ENCODE measurements at regions not wholly inside any gene's neighbourhood (a gene's known extent, or its start where the extent isn't known, plus 50 kb on each side); places are given as distances from the start of the nearest gene placed in this dataset.

DNA sequence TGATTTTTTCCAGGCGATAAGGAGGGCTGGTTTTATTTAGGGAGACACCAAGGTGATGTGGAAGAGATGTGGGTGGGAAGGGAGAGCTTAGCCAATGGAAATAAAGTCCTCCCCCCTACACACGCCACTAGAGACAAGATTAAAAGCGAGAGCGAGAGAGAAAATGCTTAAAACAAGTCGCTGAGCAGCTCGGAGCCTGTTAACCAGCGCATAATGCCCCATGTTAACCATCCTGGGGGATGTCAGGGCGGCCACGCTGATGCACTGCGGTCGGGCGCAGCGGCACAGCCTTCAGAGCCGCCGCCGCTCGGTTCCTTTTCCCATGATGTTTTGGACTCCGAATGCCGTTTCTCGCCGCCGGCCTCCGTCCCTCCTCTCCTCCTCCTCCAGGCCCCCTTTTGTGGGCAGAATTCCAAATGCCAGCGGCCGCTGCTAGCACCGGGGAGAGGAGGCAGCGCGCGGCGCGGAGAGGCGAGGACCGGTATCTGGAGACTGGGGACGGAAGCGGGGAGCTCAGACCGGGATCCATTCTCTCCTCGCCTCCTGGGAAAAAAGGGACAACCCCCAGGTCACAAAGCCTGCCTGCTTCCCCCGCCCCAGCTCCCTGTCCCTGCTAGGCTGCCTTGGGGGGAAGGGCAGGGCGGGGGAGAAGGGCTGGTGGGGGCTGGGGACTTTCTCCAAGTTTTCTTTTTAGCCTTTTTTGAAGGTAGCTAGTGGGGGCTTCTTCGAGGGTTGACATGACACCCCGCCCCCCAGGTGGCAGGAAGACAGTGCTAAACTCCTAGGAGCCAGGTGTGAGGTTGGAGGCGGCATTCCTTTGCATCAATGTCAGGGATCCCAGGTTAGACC lies 98.1 kb upstream of the CCL2 start:
- DNase-seq = no peak

DNA sequence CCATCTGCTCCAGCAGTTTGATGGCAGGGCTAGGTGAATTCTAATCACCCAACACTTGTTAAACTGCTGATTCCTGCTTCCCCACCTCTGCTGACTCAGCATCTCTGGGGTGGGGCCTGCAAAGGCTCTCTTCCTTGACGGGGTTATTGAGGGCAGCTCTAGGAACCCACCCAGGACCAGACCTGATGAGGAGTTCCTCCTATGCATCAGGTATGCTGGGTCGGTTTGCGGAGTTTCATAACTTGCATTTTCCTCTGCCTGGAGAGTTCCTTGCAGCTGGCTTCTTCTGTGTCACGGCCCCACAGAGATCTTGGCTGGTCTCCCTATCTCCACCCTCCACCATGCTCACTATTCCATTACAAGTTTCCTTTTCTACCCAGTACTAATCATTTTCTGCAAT lies 93.4 kb upstream of the CCL2 start:
- no peak for DNase-seq

DNA sequence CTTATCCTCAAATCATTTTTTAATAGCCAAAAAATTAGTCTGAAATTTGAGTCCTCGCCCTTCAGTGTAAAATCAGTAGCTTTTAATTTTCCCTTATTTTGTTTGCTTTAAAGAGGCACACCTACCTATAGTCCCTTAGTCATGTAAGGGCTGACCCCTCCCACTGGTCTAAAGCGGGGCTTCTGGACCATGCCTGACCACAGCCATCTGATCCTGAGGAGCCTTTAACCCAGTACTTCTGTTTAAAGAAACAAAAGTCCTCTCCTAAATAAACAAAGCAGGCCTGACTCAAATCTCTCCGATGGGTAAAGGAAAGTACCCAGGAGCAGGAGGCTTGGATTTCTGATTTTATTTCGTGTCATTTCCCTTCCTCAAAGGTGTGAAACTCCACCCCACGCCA lies 92.0 kb upstream of the CCL2 start:
- no peak for DNase-seq

DNA sequence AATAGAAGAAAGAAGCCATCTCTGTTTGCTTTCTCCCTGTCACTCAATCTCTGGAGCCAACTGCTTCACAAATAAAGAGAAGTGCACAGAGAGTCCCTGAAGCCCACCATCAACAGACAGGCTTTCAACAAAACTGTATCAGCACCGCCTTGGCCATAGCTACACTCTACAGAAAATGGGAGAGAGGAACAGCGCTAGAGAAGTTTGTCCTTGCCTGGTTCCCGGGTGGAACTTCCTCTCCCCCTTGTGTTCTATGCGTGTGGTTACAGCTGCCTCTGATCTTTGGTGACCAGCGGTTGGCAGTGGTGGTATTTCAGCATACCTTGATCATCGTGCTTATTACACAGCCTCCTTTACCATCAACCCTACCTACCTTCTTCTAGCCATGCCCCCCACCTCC lies 91.4 kb upstream of the CCL2 start:
- no peak for DNase-seq

DNA sequence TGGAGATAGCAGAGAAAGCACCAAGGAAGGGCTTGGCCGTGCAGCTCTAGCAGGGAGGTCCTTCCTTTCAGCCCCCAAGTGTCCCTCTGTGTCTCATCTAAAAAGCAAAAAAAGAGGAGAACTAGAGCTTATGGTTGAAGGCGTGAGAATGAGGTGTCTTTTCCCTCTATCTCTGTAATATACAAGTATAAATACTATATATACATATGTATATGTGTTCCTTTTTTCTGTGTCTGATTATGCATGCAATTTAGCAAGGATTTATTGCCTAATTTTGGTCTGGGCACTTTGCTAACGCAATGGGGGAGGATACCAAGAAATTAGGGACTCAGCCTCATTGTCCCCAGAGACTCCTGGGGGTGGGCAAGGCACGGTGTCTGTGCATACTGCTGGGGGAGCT lies 90.2 kb upstream of the CCL2 start:
- DNase-seq = no peak

DNA sequence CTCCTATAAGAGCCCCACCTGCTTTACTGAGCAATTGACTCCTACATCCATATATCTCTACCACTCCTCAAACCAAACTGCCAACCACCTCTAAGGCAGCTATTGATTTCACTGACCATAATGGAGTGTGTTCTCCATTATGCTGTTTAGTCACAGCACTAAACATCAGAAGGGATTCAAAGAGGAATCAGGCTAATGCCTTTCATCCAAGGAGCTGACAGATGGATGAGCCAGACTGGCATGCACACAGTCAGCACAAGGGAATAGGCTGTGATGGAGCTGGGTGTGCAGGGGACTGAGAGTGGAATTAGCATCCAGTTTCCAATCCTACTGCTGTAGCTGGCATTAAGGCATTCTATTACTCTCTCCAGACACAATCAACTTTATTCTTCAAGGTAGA lies 88.7 kb upstream of the CCL2 start:
- DNase-seq = no peak

DNA sequence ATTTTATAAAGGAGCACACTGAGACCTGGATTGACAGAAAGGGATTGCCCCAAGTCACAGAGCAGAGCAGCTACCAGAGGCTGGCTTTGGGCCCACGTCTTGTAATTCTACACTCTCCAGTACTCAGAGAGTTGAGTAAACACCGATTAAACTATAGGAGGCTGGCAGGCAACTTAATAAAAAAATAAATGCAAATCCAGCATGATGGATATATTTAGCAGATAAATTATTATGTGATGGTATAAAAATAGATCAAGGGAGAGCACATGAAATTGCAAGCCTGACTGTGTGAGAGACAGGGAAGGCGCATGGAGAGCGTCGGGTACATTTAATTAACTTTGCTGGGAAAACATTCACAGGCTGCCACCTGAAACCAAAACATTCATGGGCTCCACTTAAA lies 87.7 kb upstream of the CCL2 start:
- DNase-seq = no peak

DNA sequence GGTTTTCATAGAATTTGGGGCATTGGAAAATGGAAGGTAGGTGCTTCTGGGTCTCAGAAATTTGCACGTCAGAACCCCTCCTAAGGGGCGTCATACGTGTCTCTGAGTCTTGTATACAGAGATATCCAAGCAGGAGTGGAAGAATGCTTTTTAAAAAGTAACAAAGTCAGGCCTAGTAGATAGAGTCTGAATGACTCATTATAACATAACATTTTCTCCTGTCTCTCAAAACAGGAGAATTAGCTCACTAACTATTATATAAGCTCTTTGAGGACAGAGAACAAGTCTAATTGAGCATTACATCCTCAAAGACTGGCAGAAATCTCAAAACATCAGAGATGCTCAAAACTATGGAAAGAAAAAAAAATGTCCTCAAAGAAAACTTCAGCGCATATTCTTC lies 86.1 kb upstream of the CCL2 start:
- DNase-seq = no peak

DNA sequence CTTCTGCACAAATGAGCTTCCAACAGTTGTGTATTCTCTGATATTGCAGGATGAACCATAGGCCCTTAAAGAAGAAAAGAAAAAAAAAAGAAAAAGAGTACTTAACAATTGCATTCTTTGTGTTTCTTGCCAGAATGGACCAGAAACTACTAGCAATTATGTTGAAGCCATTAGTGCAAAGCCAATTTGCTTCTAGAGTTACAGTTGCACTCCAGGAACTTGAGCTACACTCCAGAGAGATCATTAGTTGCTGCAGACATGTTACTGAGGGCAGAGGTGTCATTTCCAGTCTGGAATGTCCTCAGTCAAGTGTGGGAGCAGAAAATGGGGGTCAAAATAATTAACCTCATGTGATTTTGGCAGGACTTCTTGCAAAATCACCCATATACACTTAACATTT lies 85.6 kb upstream of the CCL2 start:
- no peak for DNase-seq

DNA sequence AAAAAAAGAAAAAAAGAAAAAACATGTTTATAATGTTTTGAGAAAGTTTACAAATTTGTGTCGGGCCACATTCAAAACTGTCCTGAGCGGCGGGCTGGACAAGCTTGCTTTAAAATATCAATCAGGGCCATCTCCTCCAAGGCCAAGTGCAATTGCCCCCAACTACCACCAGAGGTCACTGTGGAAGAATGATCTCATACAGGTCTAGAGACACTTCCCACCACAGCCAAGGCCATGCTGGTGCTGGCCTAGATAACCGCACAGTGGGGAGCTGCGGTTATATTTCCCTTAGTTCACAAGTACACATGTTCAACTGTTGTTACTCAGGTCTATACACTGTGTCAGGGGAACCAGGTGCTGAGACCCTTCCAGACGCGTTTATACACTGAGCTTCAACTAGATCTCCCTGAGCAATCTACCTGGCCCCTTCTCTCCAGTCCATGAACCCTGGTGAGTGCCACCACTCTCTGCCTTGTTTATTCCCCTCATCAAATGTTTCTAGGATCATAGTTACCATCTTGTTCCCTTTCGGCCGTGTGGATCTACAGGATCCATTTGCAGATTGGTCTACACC lies 83.8 kb upstream of the CCL2 start:
- DNase-seq = peak; percentile 78

DNA sequence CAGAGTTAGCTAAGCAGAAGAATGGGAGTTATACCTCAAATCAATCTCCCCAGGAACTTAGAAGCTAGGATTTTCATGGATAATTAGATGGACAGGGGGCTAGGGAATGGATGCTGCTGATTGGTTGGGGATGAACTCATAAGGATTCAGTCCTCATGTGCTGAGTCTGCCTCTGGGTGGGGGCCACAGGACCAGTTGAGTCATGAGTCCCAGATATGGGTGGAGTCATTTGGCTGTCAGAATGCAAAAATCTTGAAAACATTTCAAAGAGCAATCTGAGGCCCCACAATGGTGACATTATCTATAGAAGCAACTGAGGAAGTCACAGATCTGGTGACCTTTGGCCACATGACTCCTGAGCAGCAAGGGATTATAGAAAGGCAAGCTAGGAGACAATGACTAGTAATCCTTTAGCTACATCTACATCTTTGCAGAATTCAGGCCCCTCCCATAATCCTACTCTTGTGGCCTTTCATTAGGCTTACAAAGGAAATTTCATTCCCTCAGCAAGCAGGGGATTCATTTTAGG lies 82.6 kb upstream of the CCL2 start:
- no peak for DNase-seq

DNA sequence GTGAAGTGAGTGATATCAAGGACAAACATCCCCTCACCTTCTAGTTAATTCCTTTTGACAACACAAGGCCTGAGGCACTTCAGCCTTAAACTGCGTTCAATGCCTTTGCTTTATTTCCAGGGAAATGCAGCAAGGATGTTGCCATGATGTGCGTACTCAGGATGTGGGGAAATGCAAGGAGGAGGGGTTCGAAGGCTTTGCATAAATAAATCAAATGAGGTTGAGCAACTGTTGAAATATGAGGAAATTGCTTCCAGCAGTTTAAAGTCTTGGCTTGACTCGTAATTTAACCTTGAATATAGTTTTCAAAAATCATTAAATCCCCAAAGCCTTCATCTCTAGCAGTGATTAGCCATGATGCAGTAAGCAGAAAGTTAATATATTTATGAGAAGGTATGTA lies 81.8 kb upstream of the CCL2 start:
- no peak for DNase-seq

DNA sequence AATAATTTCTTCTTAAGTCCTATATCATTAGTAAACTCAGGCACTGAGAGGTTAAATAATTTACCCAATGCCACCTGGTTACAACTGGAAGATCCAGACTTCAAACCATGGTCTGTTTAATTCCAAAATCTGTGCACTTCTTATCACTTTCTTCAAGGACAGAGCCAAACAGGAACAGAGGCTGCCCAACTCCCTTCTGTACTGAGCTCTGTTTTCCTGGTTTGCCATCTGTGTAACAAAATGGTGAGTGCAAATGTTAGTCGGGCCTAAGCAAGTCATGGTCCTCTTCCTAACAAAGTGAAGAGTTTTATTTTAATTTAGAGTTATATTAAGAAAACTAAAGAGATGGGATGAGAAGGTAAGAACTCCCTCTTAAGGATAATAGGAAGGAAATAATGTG lies 80.6 kb upstream of the CCL2 start:
- no peak for DNase-seq

DNA sequence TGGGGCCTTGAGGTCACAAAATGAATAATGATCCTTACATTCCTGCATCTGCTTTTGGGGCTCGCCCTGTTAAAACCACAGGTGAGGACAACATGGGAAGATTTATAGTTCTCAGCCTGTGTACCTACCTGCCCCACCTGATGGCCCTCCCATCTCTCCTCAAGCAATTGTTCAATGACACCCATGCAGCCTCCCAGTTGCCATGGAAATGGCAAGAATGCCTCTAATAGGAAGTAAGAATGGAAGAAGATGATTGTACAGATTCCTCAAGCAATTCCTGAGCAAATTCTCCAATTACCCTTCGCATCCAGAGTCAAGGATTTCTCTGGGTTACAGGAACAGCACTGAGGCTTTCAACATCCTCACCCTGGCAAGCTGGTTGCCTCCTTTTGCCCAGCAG lies 78.6 kb upstream of the CCL2 start:
- DNase-seq = no peak

DNA sequence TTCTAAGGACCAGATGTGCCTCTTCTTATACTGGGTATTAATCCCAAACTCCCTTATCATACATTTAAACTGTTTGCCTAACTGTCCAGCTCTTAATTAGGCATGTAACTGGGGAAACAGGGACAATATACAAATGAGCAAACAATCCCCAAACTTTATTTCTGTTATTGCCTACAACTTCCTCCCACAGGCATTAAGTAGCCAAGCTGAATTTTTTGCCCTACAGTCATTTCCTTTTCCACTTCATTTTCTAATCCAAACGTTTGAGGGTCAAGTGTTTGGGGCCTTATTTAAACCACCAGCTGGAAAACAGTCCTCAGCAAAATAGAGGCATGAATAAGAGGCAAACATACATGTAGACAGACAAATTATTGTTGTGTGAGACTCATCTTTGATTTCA lies 77.4 kb upstream of the CCL2 start:
- no peak for DNase-seq

DNA sequence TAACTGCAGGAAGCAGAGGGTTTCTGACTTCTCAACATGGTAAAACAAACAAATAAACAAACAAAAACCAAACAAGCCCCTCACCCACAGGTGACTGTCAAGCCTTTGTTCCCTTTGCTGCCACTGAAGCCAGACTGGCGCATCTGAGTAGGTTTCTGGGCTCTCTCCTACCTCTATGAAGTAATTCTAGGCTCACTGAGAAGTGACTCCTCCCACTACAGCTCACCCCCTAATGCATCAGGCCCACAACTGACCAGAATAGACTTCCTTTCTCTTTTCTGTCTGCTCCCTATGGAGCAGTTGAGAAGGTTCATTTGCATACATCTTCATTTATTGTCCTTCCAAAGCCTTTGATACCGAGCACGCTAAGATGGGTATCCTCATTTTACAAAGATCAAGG lies 77.0 kb upstream of the CCL2 start:
- no peak for DNase-seq

DNA sequence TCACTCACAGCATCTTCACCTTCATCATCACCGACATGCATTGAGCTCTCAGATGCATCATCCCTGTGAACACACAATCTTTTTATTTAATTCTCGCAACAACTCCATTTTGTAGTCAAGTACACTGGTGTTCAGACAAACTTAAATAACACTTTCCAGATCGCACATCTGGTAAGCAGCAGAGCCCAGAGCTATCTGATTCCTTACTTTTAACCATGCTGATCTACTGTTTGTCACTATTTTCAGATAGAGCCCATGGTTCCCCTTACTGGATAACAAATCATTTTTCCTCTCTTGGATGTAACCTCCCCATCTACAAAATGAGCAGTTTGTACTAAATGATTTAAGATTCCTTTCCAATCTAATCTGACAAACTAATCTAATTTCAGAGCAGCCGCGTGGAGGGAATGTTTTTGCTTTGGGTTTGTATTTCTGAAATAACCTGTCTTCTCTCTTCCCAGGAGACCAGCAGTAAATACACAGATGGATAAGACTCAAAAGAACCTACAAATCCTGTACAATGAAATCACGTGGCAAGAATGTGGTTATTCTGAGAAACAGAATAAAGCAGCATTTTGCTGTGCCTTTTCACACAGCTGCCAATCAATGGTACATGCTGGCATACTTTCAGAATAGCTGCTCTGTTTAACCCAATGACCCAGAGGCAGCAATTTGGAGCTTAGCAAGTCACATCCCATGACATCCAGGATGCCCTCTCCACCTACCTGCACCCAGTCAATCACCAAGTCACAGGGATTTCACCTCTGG lies 72.9 kb upstream of the CCL2 start:
- DNase-seq = no peak

DNA sequence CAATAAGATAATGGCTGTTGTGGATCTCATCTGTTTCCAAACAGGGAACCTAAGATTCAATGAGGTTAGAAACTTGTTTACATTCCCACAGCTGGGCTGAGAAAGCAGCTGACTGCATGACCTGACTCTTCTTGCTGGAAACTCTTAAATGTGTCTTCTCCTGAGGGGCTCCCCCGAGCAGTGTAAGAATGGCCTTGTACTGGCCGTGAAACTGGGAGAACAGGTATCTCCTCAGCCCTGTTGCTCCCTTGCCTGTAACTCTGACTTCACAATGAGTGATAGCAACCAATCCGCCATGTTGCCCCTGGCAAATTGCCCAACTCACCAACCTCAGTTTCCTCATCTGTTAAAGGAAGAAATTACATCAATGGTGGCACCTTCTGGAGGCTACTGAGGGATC lies 59.1 kb upstream of the CCL2 start:
- DNase-seq = no peak

DNA sequence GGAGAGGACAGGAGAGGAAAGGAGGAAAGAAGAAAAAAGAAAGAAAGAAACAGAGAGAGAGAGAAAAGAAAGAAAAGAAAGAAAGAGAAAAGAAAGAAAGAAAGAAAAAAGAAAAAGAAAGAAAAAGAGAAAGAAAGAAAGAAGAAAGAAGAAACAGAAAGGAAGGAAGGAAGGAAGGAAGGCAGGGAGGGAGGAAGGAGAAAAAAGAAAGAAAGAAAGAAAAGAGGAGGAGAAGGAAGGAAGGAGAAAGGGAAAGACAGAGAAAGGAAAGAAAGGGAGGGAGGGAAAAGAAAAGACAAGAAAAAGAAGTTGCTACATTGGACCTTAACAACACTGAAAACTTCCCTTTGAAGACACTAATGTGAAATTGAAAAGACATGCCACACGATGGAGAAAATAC lies 56.6 kb upstream of the CCL2 start:
- DNase-seq = no peak

DNA sequence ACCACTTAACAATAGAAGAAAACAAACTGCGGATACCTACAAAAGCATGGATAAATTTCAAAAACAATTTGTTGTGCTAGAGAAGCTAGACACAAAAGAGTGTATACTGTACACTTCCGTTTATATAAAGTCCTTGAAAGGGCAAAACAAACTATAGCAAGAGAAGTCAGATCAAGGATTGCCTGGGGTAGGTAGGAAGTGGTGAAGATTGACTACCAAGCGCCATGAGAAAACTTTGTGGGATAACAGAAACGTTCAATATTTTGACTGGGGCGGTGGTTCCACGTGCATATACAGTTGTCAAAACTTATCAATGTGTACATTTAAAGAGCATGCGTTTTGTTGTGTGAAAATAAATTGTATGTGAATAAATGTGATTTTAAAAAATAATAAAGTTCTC lies 55.6 kb upstream of the CCL2 start:
- no peak for DNase-seq

DNA sequence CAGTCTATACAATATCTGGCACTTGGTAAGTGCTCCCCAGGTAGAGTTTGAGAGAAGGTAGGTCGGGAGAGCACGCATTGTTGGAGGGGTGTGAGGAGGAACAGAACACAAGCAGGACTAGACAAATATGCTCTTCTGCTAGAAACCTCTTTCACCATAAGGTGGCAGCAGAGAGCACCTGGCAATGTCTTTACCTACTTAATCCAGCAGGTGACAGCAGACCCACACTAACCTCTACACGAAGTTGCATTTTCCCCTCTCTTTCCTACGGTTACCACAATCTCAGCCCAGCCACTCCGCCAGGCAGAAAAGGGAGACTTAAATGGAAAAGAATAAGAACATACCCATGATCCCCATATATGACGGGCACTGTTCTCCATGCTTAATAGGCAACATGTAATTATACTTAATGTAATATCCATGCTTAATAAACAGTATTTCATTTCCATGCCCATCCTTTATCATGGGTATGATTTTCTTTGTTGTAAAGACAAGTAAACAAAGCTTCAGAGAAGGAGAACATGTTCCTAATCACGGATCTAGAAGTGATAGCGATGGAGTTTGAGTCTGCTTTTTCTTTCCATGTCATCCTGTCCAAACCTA lies 55.1 kb upstream of the CCL2 start:
- peak; percentile 79 for DNase-seq

DNA sequence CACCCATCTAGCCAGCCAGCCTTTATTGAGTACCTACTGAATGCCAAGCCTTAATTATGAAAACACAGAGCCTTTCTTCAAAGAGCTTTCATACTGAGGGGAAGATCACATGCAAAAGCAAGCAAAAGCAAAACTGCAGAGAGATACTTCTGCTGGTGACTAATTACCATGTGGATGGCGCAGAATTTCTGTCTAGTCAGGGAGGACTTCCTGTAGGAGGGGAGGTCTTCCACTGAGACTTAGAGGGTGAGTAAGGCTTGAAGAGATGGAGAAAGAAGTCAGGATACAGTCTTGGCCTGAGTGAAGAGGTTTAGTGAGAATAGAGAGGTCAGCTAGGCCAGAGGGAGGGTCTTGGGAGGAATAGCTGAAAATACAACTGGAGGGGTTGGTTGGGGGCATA lies 53.9 kb upstream of the CCL2 start:
- DNase-seq = no peak

DNA sequence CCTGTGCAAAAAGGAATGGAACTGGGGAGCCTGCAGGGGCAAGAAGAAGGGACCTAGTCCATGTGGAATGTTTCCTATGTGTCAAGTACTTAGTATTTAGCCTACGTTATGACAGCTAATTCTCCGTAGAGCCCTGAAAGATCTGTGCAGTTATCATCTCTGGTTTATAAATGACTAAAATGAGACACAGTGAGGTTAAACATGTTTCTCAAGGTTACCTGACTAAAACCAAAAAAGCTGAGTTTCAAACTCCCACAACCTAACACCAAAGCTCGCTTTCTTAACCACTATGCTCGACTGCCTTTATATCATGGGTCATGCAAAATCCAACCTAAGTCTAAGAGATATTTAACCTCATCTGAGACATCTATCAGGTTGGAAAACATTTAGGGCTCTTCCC lies 53.3 kb upstream of the CCL2 start:
- DNase-seq = no peak

All from activated effector memory CD4-positive, alpha-beta T cell treated with anti-CD3 and anti-CD28 coated beads, Interleukin-2, amount 50 U/mL, for 16 hours (primary cell).